D721Med (cell line): ENCODE measurements at regions not wholly inside any gene's neighbourhood (a gene's known extent, or its start where the extent isn't known, plus 50 kb on each side); places are given as distances from the start of the nearest gene placed in this dataset.

Experiments
- DNase-seq: peaks from one replicate; pipeline ENCODE4 v3.0.0; 2011; ENCODE audit warnings: low spot score; ENCODE audit not compliant: insufficient read length
- FAIRE-seq: peaks from 2 replicates; lab custom pipeline; 2011; peaks lifted over from hg19 to GRCh38; lab: Jason Lieb, UNC
- CTCF ChIP-seq: IDR thresholded peaks from 2 replicates; pipeline ENCODE4 v1.5.1; 2012; ENCODE audit warnings: mild to moderate bottlenecking, control low read depth; ENCODE audit not compliant: insufficient read depth; ENCODE audit errors: missing control alignments

- no peak for FAIRE-seq
- no peak for TF ChIP-seq CTCF
- DNase-seq, result no peak
Observed at GRCh38 chr10:2625094-2625493, 442.3 kb upstream of the PFKP start.

GRCh38 chr10:2623675-2624274 lies 443.6 kb upstream of the PFKP start:
- FAIRE-seq (no peak), DNase-seq (no peak)
- no peak for TF ChIP-seq CTCF

GRCh38 chr10:2620827-2621521 lies 446.4 kb upstream of the PFKP start:
- DNase-seq (no peak), FAIRE-seq (no peak)
- no peak for TF ChIP-seq CTCF

- DNase-seq (no peak), FAIRE-seq (no peak)
- TF ChIP-seq CTCF, result no peak
Observed at GRCh38 chr10:2619916-2620315, 447.4 kb upstream of the PFKP start.

- TF ChIP-seq CTCF, result peak; percentile 54
- no peak for DNase-seq
- peak; percentile 48 for FAIRE-seq
Observed at GRCh38 chr10:2619472-2619871, 447.9 kb upstream of the PFKP start.

GRCh38 chr10:2618690-2619089 lies 448.7 kb upstream of the PFKP start:
- FAIRE-seq (no peak), DNase-seq (no peak)
- no peak for TF ChIP-seq CTCF

GRCh38 chr10:2616215-2616614 lies 451.1 kb upstream of the PFKP start:
- DNase-seq (no peak), FAIRE-seq (no peak)
- TF ChIP-seq CTCF, result no peak
